Muscle layer of duodenum (tissue), 2 donors: ENCODE measurements at regions not wholly inside any gene's neighbourhood (a gene's known extent, or its start where the extent isn't known, plus 50 kb on each side); places are given as distances from the start of the nearest gene placed in this dataset.

Experiments
- H3K27ac ChIP-seq: one replicate; pipeline ENCODE4 v1.7.0; 2013; ENCODE audit warnings: mild to moderate bottlenecking, low read length
- H3K27me3 ChIP-seq: one replicate; pipeline ENCODE4 v1.7.0; 2013; ENCODE audit warnings: low read depth, mild to moderate bottlenecking, control low read depth, low read length
- H3K36me3 ChIP-seq, 2 donors: one replicate each; pipeline ENCODE4 v1.7.0; 2013; ENCODE audit warnings: low read length in 2 of 2, control low read depth in 1 of 2, mild to moderate bottlenecking in 1 of 2; ENCODE audit not compliant: insufficient read depth in 2 of 2, control insufficient read depth in 1 of 2
- H3K4me1 ChIP-seq, 2 donors: one replicate each; pipeline ENCODE4 v1.7.0; 2013; ENCODE audit warnings: low read length in 2 of 2, mild to moderate bottlenecking in 2 of 2, control low read depth in 1 of 2, moderate library complexity in 1 of 2; ENCODE audit not compliant: insufficient read depth in 2 of 2, control insufficient read depth in 1 of 2
- H3K4me3 ChIP-seq, 2 donors: one replicate each; pipeline ENCODE4 v1.7.0; 2013; ENCODE audit warnings: low read length in 2 of 2, low read depth in 1 of 2, mild to moderate bottlenecking in 1 of 2
- H3K9me3 ChIP-seq, 2 donors: one replicate each; pipeline ENCODE4 v1.7.0; 2013; ENCODE audit warnings: low read length in 2 of 2, control low read depth in 1 of 2, mild to moderate bottlenecking in 1 of 2; ENCODE audit not compliant: control insufficient read depth in 1 of 2
- donor health status: healthy.

DNA sequence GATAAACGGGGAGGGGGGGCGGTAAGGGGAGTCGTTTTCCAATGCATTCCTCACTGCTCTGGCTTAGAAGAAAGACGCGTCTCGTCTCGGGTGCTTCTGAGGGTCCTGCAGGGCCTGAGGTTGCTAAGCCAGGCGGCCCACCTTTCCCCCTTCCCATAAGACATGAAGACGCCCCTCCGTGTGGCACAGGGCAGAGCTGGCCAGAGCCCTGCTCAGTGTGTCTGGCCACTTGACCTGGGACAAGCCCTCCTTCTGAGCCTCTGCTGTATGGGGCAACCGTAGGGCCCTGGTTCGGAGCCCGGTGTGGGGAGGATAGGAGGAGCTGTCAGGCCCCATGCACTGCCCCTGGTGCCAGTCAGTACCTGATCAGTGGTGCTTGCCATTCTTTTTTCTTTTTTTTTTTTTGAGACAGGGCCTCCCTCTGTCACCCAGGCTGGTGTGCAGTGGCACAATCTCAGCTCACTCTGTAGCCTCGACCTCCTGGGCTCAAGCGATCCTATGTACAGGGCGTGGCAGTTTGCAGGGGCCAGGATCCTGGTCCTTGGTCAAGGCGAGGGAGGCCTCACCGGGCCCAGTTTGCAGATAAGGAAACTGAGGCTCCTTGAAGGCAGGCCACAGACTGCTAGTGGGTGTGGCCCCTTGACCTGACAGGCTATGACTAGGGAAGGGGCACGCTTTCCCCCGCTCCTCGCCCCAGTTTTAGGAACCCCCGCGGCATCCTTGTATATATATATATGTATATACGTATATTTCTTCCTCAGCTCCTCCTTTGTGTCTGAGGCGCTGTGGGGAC, 172.3 kb upstream of the IER5L start:
- Histone ChIP-seq H3K27ac (no peak overlapping the region), H3K27me3 (no peaks in the 10 kb centered on the region), H3K9me3 (peaks cover 0 to 2% of the 10 kb centered on the region in 2 donors), H3K4me1 (peaks cover 2 to 27% of the 10 kb centered on the region in 2 donors), H3K4me3 (no peak overlapping the region), H3K36me3 (no peaks in the 10 kb centered on the region)

DNA sequence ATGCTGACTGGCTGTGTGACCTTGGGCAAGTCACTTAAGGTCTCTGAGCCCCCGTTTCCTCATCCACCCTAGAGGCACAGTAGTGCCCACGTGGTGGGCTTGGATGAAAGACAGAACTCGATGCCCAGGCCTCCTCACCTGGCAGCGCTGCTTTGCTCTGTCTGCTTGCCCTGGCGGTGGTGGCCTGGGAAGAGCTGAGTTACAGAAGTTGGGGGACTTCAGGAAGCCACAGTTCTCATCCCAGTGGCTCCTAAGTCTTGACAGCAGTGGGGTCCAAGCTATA, 171.5 kb upstream of the IER5L start:
- Histone ChIP-seq H3K4me1 (peaks cover 2 to 27% of the 10 kb centered on the region in 2 donors), H3K36me3 (no peaks in the 10 kb centered on the region), H3K4me3 (no peak overlapping the region), H3K27ac (no peak overlapping the region), H3K9me3 (no peaks in the 10 kb centered on the region), H3K27me3 (no peaks in the 10 kb centered on the region)

DNA sequence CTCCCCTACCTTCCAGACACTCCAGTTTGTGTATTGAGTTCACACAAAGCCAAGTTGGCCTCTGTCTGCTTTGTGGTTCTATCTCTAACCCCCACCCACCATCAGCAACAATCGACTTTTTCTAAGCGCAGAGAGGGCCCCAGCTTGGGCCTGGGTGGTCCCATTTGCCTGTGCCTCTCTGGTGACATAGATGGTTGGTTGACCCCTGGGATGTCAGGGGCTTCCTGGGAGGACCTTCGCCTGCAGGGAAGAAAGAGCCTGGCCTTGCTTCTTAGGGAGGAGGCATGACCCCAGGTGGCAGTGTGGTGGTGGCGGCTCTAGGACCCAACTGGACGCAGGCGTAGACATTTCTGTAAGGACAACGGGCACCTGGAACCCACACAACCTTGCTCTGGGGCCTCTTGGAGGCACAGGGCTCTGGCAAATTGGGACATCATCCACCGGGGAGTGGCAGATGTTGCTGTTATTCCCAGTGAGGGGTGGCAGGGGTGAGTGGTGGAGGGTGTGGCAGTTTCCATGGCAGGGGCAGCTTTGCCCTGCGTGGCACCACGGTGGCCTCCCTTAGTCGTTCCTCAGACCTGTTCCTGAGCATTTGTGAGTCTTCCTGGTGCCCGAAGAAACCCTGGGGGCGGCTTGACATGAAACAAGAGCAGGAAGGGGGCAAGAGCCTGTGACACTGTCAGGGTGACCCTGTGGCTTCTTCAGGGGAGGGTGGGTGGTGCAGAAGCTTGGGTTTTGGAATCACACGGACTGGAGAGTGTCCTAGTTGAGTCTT, 171.0 kb upstream of the IER5L start:
- no peak overlapping the region for H3K27ac ChIP-seq
- no peaks in the 10 kb centered on the region for H3K27me3 ChIP-seq
- H3K36me3 ChIP-seq = no peaks in the 10 kb centered on the region
- no peak overlapping the region for H3K4me3 ChIP-seq
- H3K9me3 ChIP-seq = no peaks in the 10 kb centered on the region
- H3K4me1 ChIP-seq = peaks cover 2 to 30% of the 10 kb centered on the region in 2 donors

DNA sequence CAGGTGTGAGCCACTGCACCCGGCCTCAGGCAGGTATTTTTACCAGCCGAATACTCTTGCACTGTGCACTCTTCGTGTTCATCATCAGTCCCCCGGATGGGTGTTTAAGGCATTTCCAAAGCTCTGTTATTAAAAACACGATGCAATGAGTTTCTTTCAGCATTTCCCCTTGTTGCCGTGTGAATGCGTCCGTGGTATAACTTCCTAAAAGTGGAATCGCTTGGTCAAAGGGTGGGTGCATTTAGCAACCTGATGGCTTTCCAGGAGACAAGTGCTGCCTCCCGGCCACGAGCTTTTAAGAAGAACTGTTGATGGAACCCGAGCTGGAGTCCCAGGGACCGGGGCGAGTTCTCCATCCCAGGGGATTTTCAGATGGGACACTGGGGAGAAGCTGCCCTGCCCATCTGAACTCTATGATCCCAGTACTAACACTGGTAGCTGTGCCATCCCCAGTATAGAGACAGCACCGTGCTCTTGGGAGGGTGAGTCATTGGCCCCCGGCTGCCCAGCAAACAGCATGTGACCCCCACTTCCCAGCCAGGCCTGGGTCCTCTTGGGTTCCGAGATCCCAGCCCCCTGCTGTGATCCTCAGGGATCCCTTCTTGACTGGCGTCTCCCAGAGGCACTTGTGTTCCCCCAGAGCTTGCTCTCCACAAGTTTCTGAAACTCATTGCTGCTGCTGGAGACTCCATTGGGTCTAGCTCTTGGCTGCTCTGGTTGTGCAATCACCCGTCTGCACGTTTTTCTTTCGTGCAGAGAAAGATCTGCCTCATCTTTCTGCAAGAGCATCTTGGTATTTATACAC, 169.5 kb upstream of the IER5L start:
- Histone ChIP-seq H3K27me3 (no peaks in the 10 kb centered on the region), H3K4me3 (no peak overlapping the region), H3K27ac (no peak overlapping the region), H3K9me3 (no peaks in the 10 kb centered on the region), H3K4me1 (peaks cover 5 to 21% of the 10 kb centered on the region in 2 donors), H3K36me3 (no peaks in the 10 kb centered on the region)

DNA sequence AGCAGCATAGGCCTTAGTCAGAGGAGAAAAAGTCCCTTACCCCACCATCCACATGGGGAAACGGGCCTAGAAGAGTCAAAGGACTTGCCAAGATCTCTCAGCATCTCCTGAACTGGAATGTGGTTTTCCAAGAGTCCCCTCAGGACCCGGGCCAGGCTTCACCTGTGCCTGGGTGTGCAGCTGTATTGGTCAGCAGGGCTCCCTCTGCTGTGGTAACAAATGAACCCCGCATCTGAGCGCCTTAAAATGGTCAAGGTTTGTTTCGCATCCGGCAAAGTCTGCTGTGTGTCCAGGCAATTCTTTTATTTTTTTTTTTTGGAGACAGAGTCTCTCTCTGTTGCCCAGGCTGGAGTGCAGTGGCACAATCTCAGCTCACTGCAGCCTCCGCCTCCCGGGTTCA, 168.0 kb upstream of the IER5L start:
- Histone ChIP-seq H3K27ac (no peak overlapping the region), H3K4me3 (no peak overlapping the region), H3K9me3 (no peaks in the 10 kb centered on the region), H3K27me3 (no peaks in the 10 kb centered on the region), H3K36me3 (no peaks in the 10 kb centered on the region), H3K4me1 (peaks cover 5 to 9% of the 10 kb centered on the region in 2 donors)

DNA sequence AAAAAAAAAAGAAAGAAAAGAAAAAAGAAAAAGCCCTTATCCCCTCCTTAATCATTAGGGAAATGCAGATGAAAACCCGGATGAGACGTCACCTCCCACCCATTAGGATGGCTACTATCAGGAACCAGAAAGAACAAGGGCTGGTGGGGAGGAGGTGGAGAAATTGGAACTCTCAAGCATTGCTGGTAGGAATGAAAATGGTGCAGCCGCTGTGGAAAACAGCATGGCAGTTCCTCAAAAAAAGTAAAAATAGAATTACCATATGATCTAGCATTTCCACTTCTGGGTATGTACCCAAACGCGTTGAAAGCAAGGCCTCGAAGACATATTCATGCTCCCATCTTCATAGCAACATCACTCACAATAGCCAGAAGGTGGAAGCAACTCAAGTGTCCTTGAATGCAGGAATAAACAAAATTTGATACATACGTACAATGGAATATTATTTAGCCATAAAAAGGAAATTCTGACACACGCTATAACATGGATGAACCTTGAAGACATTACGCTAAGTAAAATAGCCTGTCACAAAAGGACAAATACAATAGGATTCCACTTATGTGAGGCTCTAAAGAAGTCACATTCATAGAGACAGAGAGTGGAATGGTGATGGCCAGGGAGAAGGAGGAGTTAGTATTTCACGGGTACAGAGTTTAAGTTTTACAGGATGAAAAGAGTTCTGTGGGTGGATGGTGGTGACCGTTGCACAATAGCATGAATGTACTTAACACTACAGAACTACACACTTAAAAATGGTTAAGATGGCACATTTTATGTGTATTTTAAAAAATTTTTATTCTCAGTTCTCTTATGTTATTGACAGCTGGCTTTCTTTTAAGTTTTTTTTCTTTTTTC, 166.8 kb upstream of the IER5L start:
- Histone ChIP-seq H3K9me3 (no peaks in the 10 kb centered on the region), H3K27ac (peak overlapping the region; percentile 39), H3K4me3 (no peak overlapping the region), H3K4me1 (peaks cover 5 to 9% of the 10 kb centered on the region in 2 donors), H3K27me3 (no peaks in the 10 kb centered on the region), H3K36me3 (no peaks in the 10 kb centered on the region)

DNA sequence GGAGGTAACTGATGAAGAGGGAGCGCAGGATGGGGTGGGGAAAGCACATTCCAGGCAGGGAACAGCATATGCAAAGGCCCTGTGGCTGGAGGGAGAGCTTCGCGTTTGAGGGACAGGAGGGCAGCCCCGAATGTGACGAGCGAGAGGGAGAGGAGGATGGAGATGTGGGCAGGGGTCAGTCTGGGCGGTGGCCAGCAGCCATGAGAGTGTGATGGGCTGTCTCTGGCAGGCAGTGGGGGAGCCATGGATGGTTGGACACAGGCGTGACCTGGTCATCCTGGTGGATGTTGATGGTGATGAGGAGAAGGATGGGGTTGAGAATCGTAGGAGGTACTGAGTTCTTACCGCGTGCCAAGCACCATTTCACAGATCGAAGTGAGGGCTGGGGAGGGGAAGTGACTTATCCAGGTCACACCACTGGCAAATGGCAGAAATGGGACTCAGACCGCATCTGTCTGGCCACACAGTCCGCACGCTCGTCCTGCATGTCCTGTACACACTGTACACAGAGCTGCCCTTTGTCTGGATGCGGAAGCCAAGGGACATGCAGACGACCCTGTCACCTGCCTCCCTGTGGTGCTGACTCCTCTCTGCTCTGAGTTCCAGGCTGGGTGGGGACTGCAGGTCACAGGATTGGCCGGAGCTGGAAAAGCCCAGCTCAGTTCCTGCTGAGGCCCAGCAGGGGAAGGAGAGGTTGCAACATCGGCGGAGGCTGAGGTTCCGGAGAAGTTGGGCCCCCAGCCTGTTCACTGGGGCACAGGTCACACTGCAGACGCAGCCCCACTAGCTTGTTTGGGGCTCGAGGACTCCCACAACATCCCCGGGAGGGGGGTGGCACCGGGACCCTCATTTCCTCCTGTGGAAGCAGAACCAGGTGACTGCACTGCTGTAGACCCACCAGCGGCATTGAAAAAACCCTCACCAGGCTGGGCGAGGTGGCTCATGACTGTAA, 165.6 kb upstream of the IER5L start:
- Histone ChIP-seq H3K4me3 (no peak overlapping the region), H3K4me1 (peaks cover 5 to 9% of the 10 kb centered on the region in 2 donors), H3K27ac (peak overlapping the region; percentile 56), H3K9me3 (no peaks in the 10 kb centered on the region), H3K27me3 (no peaks in the 10 kb centered on the region), H3K36me3 (no peaks in the 10 kb centered on the region)

DNA sequence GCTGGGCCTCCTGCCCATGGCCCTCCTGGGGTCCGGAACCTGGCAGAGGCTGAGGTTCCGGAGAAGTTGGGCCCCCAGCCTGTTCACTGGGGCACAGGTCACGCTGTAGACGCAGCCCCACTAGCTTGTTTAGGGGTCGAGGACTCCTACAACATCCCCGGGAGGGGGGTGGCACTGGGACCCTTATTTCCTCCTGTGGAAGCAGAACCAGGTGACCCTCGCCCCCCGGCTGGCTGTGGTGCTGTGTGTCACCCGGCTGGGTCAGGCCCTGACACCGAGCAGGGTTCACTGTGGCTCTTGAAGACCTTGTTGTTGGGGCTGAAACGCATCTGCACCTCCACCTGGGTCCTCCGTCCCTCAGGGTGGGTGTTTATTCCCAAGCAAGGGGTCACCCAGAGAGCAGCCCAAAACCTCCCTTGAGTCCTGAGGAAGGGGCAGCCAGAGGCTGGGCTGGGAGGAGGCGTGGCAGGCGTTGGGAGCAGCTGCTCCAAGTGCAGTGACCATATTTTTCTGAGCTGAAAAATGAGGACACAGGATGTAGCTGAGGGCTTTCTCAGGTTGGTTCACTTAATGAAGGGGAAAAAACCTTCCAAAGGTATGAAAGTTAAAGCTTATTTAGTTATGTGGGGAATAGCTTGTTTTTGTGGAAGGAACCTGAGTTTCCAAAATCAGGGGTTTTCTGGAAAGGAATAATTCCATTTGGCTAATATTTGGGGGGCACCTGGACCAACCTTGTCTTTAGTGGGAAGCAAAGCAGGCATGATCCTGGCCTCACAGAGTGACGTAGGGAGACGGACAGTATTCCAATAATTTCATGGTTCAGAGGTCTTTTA, 164.7 kb upstream of the IER5L start:
- Histone ChIP-seq H3K27ac (peak overlapping the region; percentile 56), H3K4me1 (peaks cover 4 to 9% of the 10 kb centered on the region in 2 donors), H3K9me3 (no peaks in the 10 kb centered on the region), H3K36me3 (no peaks in the 10 kb centered on the region), H3K27me3 (no peaks in the 10 kb centered on the region), H3K4me3 (no peak overlapping the region)

DNA sequence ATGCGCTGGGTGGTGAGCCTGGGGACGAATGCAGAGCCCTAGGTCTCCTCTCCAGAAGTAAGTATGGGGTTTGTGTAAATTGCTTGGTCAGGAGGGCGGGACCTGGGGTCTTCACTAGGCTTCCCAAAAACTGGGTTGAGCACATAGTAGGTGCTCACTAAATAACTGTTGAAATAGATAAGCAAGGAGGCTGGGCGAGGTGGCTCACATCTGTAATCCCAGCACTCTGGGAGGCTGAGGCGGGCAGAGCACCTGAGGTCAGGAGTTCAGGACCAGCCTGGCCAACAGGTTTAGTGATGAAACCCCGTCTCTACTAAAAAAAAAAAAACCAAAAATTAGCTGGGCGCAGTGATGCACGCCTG, 163.9 kb upstream of the IER5L start:
- no peak overlapping the region for H3K27ac ChIP-seq

More for the DNA sequence above, 163.9 kb upstream of the IER5L start:
- Histone ChIP-seq H3K4me3 (no peak overlapping the region), H3K9me3 (no peaks in the 10 kb centered on the region), H3K27me3 (no peaks in the 10 kb centered on the region), H3K36me3 (no peaks in the 10 kb centered on the region), H3K4me1 (peaks cover 3 to 9% of the 10 kb centered on the region in 2 donors)
